Heart left ventricle (tissue), 13 donors: ENCODE measurements at regions not wholly inside any gene's neighbourhood (a gene's known extent, or its start where the extent isn't known, plus 50 kb on each side); places are given as distances from the start of the nearest gene placed in this dataset.
"Not testable (repeated sequence)": the region's sequence is repeated elsewhere in the genome, so short reads cannot be mapped to it uniquely, and the experiment has no call there.

Experiments used
- POLR2A ChIP-seq, 2 donors: fragments of 450-650 bp; IDR thresholded peaks; one replicate each; pipeline ENCODE4 v1.6.1; 2017; ENCODE audit warnings: antibody characterized with exemption in 2 of 2, mild to moderate bottlenecking in 2 of 2, moderate library complexity in 2 of 2
- TF ChIP-seq, protein P1 (sequence below), 12 donors: fragments of 200-600 bp; sonication (generic) in 4 of 12; IDR thresholded peaks; one replicate each; pipeline versions ENCODE4 v1.5.0 to v1.8.0; 2018 to 2022; ENCODE audit warnings: antibody characterized with exemption in 12 of 12, mild to moderate bottlenecking in 5 of 12
- donor health status: ischemic (EF 13 %, LVEDD 7.1; RV severe dilation, severe dysfunction).
- donor health status: DM: no; HTN: yes; CAD: no.
- donor health status: DM: no; HTN: no; CAD: no.
- donor health status: ischemic (EF 25% LVEDD 6.9; RV normal size, moderate dysfunction).
- donor health status: ischemic (EF 25% LVEDD 5.7; RV mildly dilated, moderate dysfunction).
- donor health status: ischemic (EF 35%, LVEDD 5.7; RV mildly dilated, moderate dysfunction).
- donor health status: nonischemic (EF 11% LVEDD 7.7; RV severe dilation, severe dysfunction).
- donor health status: DM: yes; HTN: yes; CAD: no.
- donor health status: PGD.
- donor health status: ischemic (EF 29% LVEDD 5.4; RV normal size, mild dysfunction).
- donor health status: nonischemic (EF 23%, LVEDD 6.1; RV moderate dilation, normal function).

DNA sequence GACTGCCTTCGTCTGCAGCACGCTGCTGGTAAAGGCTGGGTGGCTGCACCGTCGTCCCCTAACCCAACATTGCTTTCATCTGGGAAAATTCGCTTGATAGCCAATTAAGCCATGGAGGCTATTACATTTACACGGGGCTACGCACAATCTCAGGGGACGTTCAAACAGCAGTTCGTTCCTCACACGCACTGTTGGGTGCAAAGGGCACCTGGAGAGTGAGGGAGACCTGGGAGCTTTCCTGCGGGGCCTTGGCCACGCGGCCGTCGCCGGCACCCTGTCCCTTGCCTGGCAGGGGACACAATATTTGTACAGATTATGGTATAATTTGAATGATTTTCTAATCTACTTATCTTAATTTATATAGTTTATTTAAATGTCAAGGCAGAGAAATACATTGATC lies 76.2 kb upstream of the AGAP9 start:
- TF ChIP-seq, protein P1, sequence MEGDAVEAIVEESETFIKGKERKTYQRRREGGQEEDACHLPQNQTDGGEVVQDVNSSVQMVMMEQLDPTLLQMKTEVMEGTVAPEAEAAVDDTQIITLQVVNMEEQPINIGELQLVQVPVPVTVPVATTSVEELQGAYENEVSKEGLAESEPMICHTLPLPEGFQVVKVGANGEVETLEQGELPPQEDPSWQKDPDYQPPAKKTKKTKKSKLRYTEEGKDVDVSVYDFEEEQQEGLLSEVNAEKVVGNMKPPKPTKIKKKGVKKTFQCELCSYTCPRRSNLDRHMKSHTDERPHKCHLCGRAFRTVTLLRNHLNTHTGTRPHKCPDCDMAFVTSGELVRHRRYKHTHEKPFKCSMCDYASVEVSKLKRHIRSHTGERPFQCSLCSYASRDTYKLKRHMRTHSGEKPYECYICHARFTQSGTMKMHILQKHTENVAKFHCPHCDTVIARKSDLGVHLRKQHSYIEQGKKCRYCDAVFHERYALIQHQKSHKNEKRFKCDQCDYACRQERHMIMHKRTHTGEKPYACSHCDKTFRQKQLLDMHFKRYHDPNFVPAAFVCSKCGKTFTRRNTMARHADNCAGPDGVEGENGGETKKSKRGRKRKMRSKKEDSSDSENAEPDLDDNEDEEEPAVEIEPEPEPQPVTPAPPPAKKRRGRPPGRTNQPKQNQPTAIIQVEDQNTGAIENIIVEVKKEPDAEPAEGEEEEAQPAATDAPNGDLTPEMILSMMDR (IDR thresholded peaks at IDR 0.05): not testable (repeated sequence)
- TF ChIP-seq POLR2A (IDR thresholded peaks at IDR 0.05): not testable (repeated sequence)
